Neural progenitor cell (in vitro differentiated cells): ENCODE measurements at regions not wholly inside any gene's neighbourhood (a gene's known extent, or its start where the extent isn't known, plus 50 kb on each side); places are given as distances from the start of the nearest gene placed in this dataset.
A peak's percentile ranks its signal among the peaks of the same experiment; 100 is the strongest.

Experiments
- DNase-seq: peaks from one replicate; pipeline ENCODE4 v3.0.0-alpha.2; 2016; ENCODE audit warnings: low spot score
- H2AFZ ChIP-seq: fragments of 200-600 bp; sonication (generic); replicated peaks from 2 replicates; pipeline ENCODE4 v1.6.1; 2016; ENCODE audit warnings: antibody characterized with exemption
- H3F3A ChIP-seq: fragments of 200-600 bp; sonication (generic); 2 replicates; pipeline ENCODE4 v1.6.1; 2016; ENCODE audit warnings: antibody characterized with exemption, low read depth
- H3K27ac ChIP-seq: fragments of 200-600 bp; sonication (generic); 2 replicates; pipeline ENCODE4 v1.5.1; 2016; ENCODE audit warnings: mild to moderate bottlenecking
- H3K27me3 ChIP-seq: fragments of 200-600 bp; sonication (generic); 2 replicates; pipeline ENCODE4 v1.6.1; 2016; ENCODE audit warnings: mild to moderate bottlenecking, moderate library complexity
- H3K36me3 ChIP-seq: fragments of 200-600 bp; sonication (generic); 2 replicates; pipeline ENCODE4 v1.5.1; 2016
- H3K4me1 ChIP-seq: fragments of 200-600 bp; sonication (generic); 2 replicates; pipeline ENCODE4 v1.6.1; 2016; ENCODE audit warnings: mixed run types
- H3K4me2 ChIP-seq: fragments of 200-600 bp; sonication (generic); 2 replicates; pipeline ENCODE4 v1.6.1; 2016
- H3K4me3 ChIP-seq: fragments of 200-600 bp; sonication (generic); 2 replicates; pipeline ENCODE4 v1.5.1; 2016
- H3K79me2 ChIP-seq: fragments of 200-600 bp; sonication (generic); 2 replicates; pipeline ENCODE4 v1.6.1; 2016; ENCODE audit warnings: low read depth
- H3K9ac ChIP-seq: fragments of 200-600 bp; sonication (generic); 2 replicates; pipeline ENCODE4 v1.6.1; 2016
- H3K9me3 ChIP-seq: fragments of 200-600 bp; sonication (generic); 2 replicates; pipeline ENCODE4 v1.5.1; 2016; ENCODE audit warnings: low read depth
- H4K20me1 ChIP-seq: fragments of 200-600 bp; sonication (generic); 2 replicates; pipeline ENCODE4 v1.6.1; 2016; ENCODE audit warnings: low read depth
- H3K27ac Mint-ChIP-seq: 3 replicates; pipeline ENCODE4 v1.8.0; 2021; ENCODE audit warnings: mixed read lengths
- H3K27me3 Mint-ChIP-seq: 2 replicates; pipeline ENCODE4 v1.8.0; 2022; ENCODE audit warnings: low read depth, mild to moderate bottlenecking, inconsistent platforms, moderate library complexity, mixed read lengths; ENCODE audit not compliant: insufficient read depth
- H3K36me3 Mint-ChIP-seq: 3 replicates; pipeline ENCODE4 v1.8.0; 2021; ENCODE audit warnings: mixed read lengths
- H3K4me1 Mint-ChIP-seq: 3 replicates; pipeline ENCODE4 v1.8.0; 2021; ENCODE audit warnings: mixed read lengths
- H3K4me3 Mint-ChIP-seq: 3 replicates; pipeline ENCODE4 v1.8.0; 2021; ENCODE audit warnings: mild to moderate bottlenecking, moderate library complexity, mixed read lengths
- H3K9me3 Mint-ChIP-seq: 3 replicates; pipeline ENCODE4 v1.8.0; 2020; ENCODE audit warnings: mixed read lengths
- EZH2 ChIP-seq: fragments of 200-600 bp; sonication (generic); IDR thresholded peaks from 2 replicates; pipeline ENCODE4 v1.6.1; 2017; ENCODE audit warnings: antibody characterized with exemption, mild to moderate bottlenecking, moderate library complexity
- EZH2phosphoT487 ChIP-seq: fragments of 200-600 bp; sonication (generic); IDR thresholded peaks from 2 replicates; pipeline ENCODE4 v1.6.1; 2017; ENCODE audit warnings: antibody characterized with exemption
- TF ChIP-seq, protein P1 (sequence below): fragments of 200-600 bp; sonication (generic); IDR thresholded peaks from 2 replicates; pipeline ENCODE4 v1.5.1; 2017; ENCODE audit warnings: antibody characterized with exemption, mild to moderate bottlenecking

DNA sequence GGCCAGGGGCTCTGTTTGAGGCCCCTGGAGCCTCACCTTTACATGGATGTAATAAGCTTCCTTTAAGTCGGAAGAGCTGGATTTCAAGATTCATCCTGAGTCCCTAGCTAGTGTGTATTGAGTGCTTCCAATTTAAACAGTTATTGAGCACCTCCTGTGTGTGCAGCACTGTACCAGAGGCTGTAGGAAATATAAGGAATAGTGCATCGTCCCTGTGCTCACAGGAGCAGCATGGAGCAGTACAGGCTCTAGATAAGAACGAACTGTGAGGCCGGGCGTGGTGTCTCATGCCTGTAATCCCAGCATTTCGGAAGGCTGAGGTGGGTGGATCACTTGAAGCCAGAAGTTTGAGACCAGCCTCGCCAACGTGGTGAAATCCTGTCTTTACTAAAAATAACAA lies 65.8 kb upstream of the METAP2 start:
- Histone ChIP-seq H3K4me1 (no peaks in the 10 kb centered on the region), H2AFZ (peak overlapping the region; percentile 31), H3K79me2 (no peaks in the 10 kb centered on the region), H3K27ac (no peak overlapping the region), H3K4me2 (no peak overlapping the region), H3K9me3 (no peaks in the 10 kb centered on the region), H3K4me3 (no peak overlapping the region), H3K9ac (no peak overlapping the region), H3F3A (no peaks in the 10 kb centered on the region), H3K36me3 (no peaks in the 10 kb centered on the region), H4K20me1 (no peaks in the 10 kb centered on the region), H3K27me3 (peaks cover 17% of the 10 kb centered on the region)
- H3K4me3 Mint-ChIP-seq = no peak overlapping the region
- peaks cover 19% of the 10 kb centered on the region for H3K4me1 Mint-ChIP-seq
- TF ChIP-seq, protein P1, sequence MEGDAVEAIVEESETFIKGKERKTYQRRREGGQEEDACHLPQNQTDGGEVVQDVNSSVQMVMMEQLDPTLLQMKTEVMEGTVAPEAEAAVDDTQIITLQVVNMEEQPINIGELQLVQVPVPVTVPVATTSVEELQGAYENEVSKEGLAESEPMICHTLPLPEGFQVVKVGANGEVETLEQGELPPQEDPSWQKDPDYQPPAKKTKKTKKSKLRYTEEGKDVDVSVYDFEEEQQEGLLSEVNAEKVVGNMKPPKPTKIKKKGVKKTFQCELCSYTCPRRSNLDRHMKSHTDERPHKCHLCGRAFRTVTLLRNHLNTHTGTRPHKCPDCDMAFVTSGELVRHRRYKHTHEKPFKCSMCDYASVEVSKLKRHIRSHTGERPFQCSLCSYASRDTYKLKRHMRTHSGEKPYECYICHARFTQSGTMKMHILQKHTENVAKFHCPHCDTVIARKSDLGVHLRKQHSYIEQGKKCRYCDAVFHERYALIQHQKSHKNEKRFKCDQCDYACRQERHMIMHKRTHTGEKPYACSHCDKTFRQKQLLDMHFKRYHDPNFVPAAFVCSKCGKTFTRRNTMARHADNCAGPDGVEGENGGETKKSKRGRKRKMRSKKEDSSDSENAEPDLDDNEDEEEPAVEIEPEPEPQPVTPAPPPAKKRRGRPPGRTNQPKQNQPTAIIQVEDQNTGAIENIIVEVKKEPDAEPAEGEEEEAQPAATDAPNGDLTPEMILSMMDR = no peak
- TF ChIP-seq EZH2 (no peak), EZH2phosphoT487 (no peak)
- no peaks in the 10 kb centered on the region for H3K36me3 Mint-ChIP-seq
- DNase-seq = no peak
- no peak overlapping the region for H3K27ac Mint-ChIP-seq
- no peaks in the 10 kb centered on the region for H3K27me3 Mint-ChIP-seq
- H3K9me3 Mint-ChIP-seq = no peaks in the 10 kb centered on the region

DNA sequence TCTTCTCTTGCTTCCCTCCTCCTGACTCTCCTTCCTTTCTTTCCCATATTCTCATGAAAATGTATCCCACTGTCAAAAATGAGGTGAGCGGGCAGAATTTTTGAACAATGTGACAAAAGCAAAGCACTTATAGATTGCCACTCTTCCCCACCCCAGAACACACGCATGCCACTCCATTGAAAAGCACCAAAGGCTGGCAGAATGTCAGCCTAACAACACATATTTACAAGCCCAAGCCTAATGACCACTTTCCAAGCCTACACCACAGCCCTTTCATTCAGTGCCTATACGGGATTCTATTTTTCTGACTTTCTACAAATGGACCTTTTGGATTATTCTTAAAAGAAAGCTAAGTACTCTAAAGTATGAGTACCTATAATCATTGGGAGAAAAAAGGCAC lies 62.9 kb upstream of the METAP2 start:
- Histone ChIP-seq H3K36me3 (no peaks in the 10 kb centered on the region), H3K4me1 (no peaks in the 10 kb centered on the region), H3K79me2 (no peaks in the 10 kb centered on the region), H3F3A (no peaks in the 10 kb centered on the region), H3K4me3 (no peak overlapping the region), H4K20me1 (no peaks in the 10 kb centered on the region), H3K4me2 (no peak overlapping the region), H3K27ac (no peak overlapping the region), H3K9me3 (no peaks in the 10 kb centered on the region), H2AFZ (no peak overlapping the region), H3K9ac (no peak overlapping the region), H3K27me3 (peaks cover 17% of the 10 kb centered on the region)
- no peak for DNase-seq
- TF ChIP-seq, protein P1 = no peak
- TF ChIP-seq EZH2 (no peak), EZH2phosphoT487 (no peak)
- peaks cover 19% of the 10 kb centered on the region for H3K4me1 Mint-ChIP-seq
- no peaks in the 10 kb centered on the region for H3K36me3 Mint-ChIP-seq
- H3K4me3 Mint-ChIP-seq = no peak overlapping the region
- H3K27ac Mint-ChIP-seq = peak overlapping the region; percentile 36
- no peaks in the 10 kb centered on the region for H3K27me3 Mint-ChIP-seq
- H3K9me3 Mint-ChIP-seq = no peaks in the 10 kb centered on the region

- Mint-ChIP-seq H3K4me1 (peaks cover 19% of the 10 kb centered on the region), H3K27me3 (no peaks in the 10 kb centered on the region), H3K4me3 (no peak overlapping the region), H3K27ac (no peak overlapping the region), H3K9me3 (no peaks in the 10 kb centered on the region), H3K36me3 (no peaks in the 10 kb centered on the region)
- no peak for DNase-seq
- Histone ChIP-seq H3K4me2 (no peak overlapping the region), H3F3A (no peaks in the 10 kb centered on the region), H3K27ac (no peak overlapping the region), H2AFZ (no peak overlapping the region), H3K79me2 (no peaks in the 10 kb centered on the region), H3K9ac (no peak overlapping the region), H3K9me3 (no peaks in the 10 kb centered on the region), H4K20me1 (no peaks in the 10 kb centered on the region), H3K4me1 (no peaks in the 10 kb centered on the region), H3K27me3 (peaks cover 17% of the 10 kb centered on the region), H3K36me3 (no peaks in the 10 kb centered on the region), H3K4me3 (no peak overlapping the region)
- no peak for TF ChIP-seq EZH2
Observed at GRCh38 chr12:95411466-95411865, 62.5 kb upstream of the METAP2 start.

DNA sequence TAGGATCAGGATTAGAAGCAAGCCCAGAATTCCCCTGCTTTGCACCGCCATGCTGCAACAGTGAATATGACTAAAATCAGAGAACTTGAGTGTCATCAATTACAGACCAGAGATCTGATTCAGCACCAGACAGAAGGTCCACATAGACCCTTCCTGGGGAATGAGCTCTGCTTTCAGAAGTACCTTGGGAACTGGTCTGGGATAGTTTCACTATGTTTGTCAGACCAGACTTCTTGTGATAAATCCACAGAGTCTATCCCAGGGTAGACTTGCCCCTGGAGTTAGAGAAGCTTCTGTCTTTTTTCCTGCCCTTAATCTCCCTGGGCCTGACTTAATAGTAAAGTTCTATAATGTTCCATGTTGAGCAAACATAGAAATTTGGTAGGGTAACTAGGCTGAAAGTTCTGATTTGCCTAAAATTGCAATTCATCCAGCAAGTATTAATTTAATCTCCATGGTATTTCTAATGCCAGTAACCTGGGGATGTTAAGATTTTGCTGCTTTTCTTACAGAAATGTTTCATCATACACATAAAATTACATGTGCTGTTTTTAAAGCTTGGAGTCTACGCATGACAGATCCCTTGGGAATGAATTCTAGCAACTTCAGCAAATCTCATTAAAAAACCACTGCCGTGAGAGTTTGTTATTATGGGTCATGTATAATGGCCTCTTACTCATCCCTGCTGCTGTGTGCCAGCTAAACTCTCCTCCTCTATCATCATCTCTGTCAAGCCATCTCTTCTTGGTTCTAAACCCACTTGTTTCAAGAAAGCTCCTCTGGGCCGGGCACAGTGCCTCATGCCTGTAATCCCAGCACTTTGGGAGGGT lies 61.3 kb upstream of the METAP2 start:
- H4K20me1 ChIP-seq = no peaks in the 10 kb centered on the region
- no peaks in the 10 kb centered on the region for H3F3A ChIP-seq
- no peak overlapping the region for H3K4me2 ChIP-seq
- Mint-ChIP-seq H3K27ac (no peak overlapping the region), H3K9me3 (no peaks in the 10 kb centered on the region), H3K36me3 (no peaks in the 10 kb centered on the region), H3K27me3 (no peaks in the 10 kb centered on the region), H3K4me3 (no peak overlapping the region), H3K4me1 (peaks cover 19% of the 10 kb centered on the region)
- H3K79me2 ChIP-seq = no peaks in the 10 kb centered on the region
- no peak for TF ChIP-seq EZH2phosphoT487
- TF ChIP-seq, protein P1 = no peak
- no peak for TF ChIP-seq EZH2
- no peak overlapping the region for H2AFZ ChIP-seq
- no peak for DNase-seq
- H3K9ac ChIP-seq = no peak overlapping the region
- no peaks in the 10 kb centered on the region for H3K9me3 ChIP-seq
- H3K27ac ChIP-seq = no peak overlapping the region
- H3K4me1 ChIP-seq = no peaks in the 10 kb centered on the region
- no peak overlapping the region for H3K4me3 ChIP-seq
- no peaks in the 10 kb centered on the region for H3K36me3 ChIP-seq
- H3K27me3 ChIP-seq = peaks cover 17% of the 10 kb centered on the region
